ENCODE measurements at regions not wholly inside any gene's neighbourhood (a gene's known extent, or its start where the extent isn't known, plus 50 kb on each side); places are given as distances from the start of the nearest gene placed in this dataset.

- DNase-seq (ENCODE audit: low read depth): no peak
- H3K4me3 ChIP-seq (replicated peaks; ENCODE audit: low read depth, low read length): no peak overlapping the region
- no peak for TF ChIP-seq CTCF (IDR thresholded peaks at IDR 0.05; ENCODE audit: low read length, missing control alignments)
Observed at GRCh38 chr7:153389261-153389660, 629.7 kb downstream of the ACTR3B start.

GRCh38 chr7:153390955-153391354 is 631.4 kb downstream of the ACTR3B start:
- no peak overlapping the region for H3K4me3 ChIP-seq (replicated peaks; ENCODE audit: low read depth, low read length)
- no peak for DNase-seq (ENCODE audit: low read depth)
- no peak for TF ChIP-seq CTCF (IDR thresholded peaks at IDR 0.05; ENCODE audit: low read length, missing control alignments)

GRCh38 chr7:153392726-153393125 is 633.2 kb downstream of the ACTR3B start:
- H3K4me3 ChIP-seq (replicated peaks; ENCODE audit: low read depth, low read length): no peak overlapping the region
- no peak for TF ChIP-seq CTCF (IDR thresholded peaks at IDR 0.05; ENCODE audit: low read length, missing control alignments)
- no peak for DNase-seq (ENCODE audit: low read depth)

GRCh38 chr7:153393666-153394065 is 634.1 kb downstream of the ACTR3B start:
- DNase-seq (ENCODE audit: low read depth): no peak
- no peak for TF ChIP-seq CTCF (IDR thresholded peaks at IDR 0.05; ENCODE audit: low read length, missing control alignments)
- H3K4me3 ChIP-seq (replicated peaks; ENCODE audit: low read depth, low read length): no peak overlapping the region

- no peak overlapping the region for H3K4me3 ChIP-seq (replicated peaks; ENCODE audit: low read depth, low read length)
- no peak for DNase-seq (ENCODE audit: low read depth)
- no peak for TF ChIP-seq CTCF (IDR thresholded peaks at IDR 0.05; ENCODE audit: low read length, missing control alignments)
Observed at GRCh38 chr7:153396475-153396874, 636.9 kb downstream of the ACTR3B start.

GRCh38 chr7:153397459-153397858 is 637.9 kb downstream of the ACTR3B start:
- TF ChIP-seq CTCF (IDR thresholded peaks at IDR 0.05; ENCODE audit: low read length, missing control alignments): no peak
- H3K4me3 ChIP-seq (replicated peaks; ENCODE audit: low read depth, low read length): no peak overlapping the region
- DNase-seq (ENCODE audit: low read depth): no peak

GRCh38 chr7:153397906-153398305 is 638.4 kb downstream of the ACTR3B start:
- no peak for TF ChIP-seq CTCF (IDR thresholded peaks at IDR 0.05; ENCODE audit: low read length, missing control alignments)
- no peak overlapping the region for H3K4me3 ChIP-seq (replicated peaks; ENCODE audit: low read depth, low read length)
- no peak for DNase-seq (ENCODE audit: low read depth)

Measured in fibroblast of pulmonary artery (primary cell).